Glutamatergic neuron (in vitro differentiated cells): ENCODE measurements at regions not wholly inside any gene's neighbourhood (a gene's known extent, or its start where the extent isn't known, plus 50 kb on each side); places are given as distances from the start of the nearest gene placed in this dataset.

Source experiments
- DNase-seq: peaks from one replicate; pipeline ENCODE4 v3.0.0; 2022
- H3K27ac Mint-ChIP-seq: one replicate; pipeline ENCODE4 v1.8.0; 2020; ENCODE audit warnings: mild to moderate bottlenecking, mixed read lengths, inconsistent platforms; ENCODE audit not compliant: unreplicated experiment
- H3K27me3 Mint-ChIP-seq: one replicate; pipeline ENCODE4 v1.8.0; 2020; ENCODE audit warnings: mild to moderate bottlenecking, moderate library complexity, mixed read lengths, inconsistent platforms; ENCODE audit not compliant: unreplicated experiment
- H3K36me3 Mint-ChIP-seq: one replicate; pipeline ENCODE4 v1.8.0; 2020; ENCODE audit warnings: mild to moderate bottlenecking, mixed read lengths, inconsistent platforms; ENCODE audit not compliant: unreplicated experiment
- H3K4me1 Mint-ChIP-seq: one replicate; pipeline ENCODE4 v1.8.0; 2020; ENCODE audit warnings: mild to moderate bottlenecking, low read depth, mixed read lengths, inconsistent platforms; ENCODE audit not compliant: unreplicated experiment
- H3K4me3 Mint-ChIP-seq: one replicate; pipeline ENCODE4 v1.8.0; 2020; ENCODE audit warnings: mild to moderate bottlenecking, mixed read lengths, inconsistent platforms; ENCODE audit not compliant: unreplicated experiment
- H3K9me3 Mint-ChIP-seq: one replicate; pipeline ENCODE4 v1.8.0; 2020; ENCODE audit warnings: mild to moderate bottlenecking, moderate library complexity, mixed read lengths, inconsistent platforms; ENCODE audit not compliant: unreplicated experiment
- CTCF ChIP-seq: fragments of 200-600 bp; sonication (generic); IDR thresholded peaks from one replicate; pipeline ENCODE4 v1.5.0; 2021; ENCODE audit not compliant: partially characterized antibody, unreplicated experiment

GRCh38 chr4:159899596-159899995, 796.7 kb downstream of the RAPGEF2 start:
- Mint-ChIP-seq H3K9me3 (no peaks in the 10 kb centered on the region), H3K36me3 (no peaks in the 10 kb centered on the region), H3K4me3 (no peak overlapping the region), H3K4me1 (peaks cover 3% of the 10 kb centered on the region), H3K27me3 (peaks cover 1% of the 10 kb centered on the region), H3K27ac (no peak overlapping the region)
- no peak for TF ChIP-seq CTCF
- no peak for DNase-seq

GRCh38 chr4:159900562-159900961, 797.7 kb downstream of the RAPGEF2 start:
- no peaks in the 10 kb centered on the region for H3K36me3 Mint-ChIP-seq
- DNase-seq: no peak
- TF ChIP-seq CTCF: no peak
- H3K27ac Mint-ChIP-seq: no peak overlapping the region
- no peak overlapping the region for H3K4me3 Mint-ChIP-seq
- no peaks in the 10 kb centered on the region for H3K9me3 Mint-ChIP-seq
- H3K4me1 Mint-ChIP-seq: peaks cover 3% of the 10 kb centered on the region
- no peaks in the 10 kb centered on the region for H3K27me3 Mint-ChIP-seq

- Mint-ChIP-seq H3K4me1 (peaks cover 3% of the 10 kb centered on the region), H3K27me3 (peaks cover 2% of the 10 kb centered on the region), H3K36me3 (no peaks in the 10 kb centered on the region), H3K4me3 (no peak overlapping the region), H3K9me3 (no peaks in the 10 kb centered on the region), H3K27ac (no peak overlapping the region)
- no peak for DNase-seq
- TF ChIP-seq CTCF: no peak
These were observed 799.8 kb downstream of the RAPGEF2 start for GRCh38 chr4:159902648-159903047.

- TF ChIP-seq CTCF: no peak
- H3K9me3 Mint-ChIP-seq: no peaks in the 10 kb centered on the region
These were observed 802.0 kb downstream of the RAPGEF2 start for GRCh38 chr4:159904906-159905305.

GRCh38 chr4:159906051-159906450, 803.2 kb downstream of the RAPGEF2 start:
- H3K4me1 Mint-ChIP-seq: peaks cover 3% of the 10 kb centered on the region
- peaks cover 2% of the 10 kb centered on the region for H3K27me3 Mint-ChIP-seq
- no peak for TF ChIP-seq CTCF
- H3K27ac Mint-ChIP-seq: no peak overlapping the region
- DNase-seq: no peak
- H3K4me3 Mint-ChIP-seq: no peak overlapping the region
- H3K36me3 Mint-ChIP-seq: no peaks in the 10 kb centered on the region
- H3K9me3 Mint-ChIP-seq: no peaks in the 10 kb centered on the region

More at GRCh38 chr4:159904906-159905305, 802.0 kb downstream of the RAPGEF2 start:
- no peaks in the 10 kb centered on the region for H3K36me3 Mint-ChIP-seq
- DNase-seq: no peak
- peaks cover 2% of the 10 kb centered on the region for H3K27me3 Mint-ChIP-seq
- H3K4me3 Mint-ChIP-seq: no peak overlapping the region
- no peak overlapping the region for H3K27ac Mint-ChIP-seq
- H3K4me1 Mint-ChIP-seq: peaks cover 3% of the 10 kb centered on the region
